HG03558 (cell line): ENCODE measurements at regions not wholly inside any gene's neighbourhood (a gene's known extent, or its start where the extent isn't known, plus 50 kb on each side); places are given as distances from the start of the nearest gene placed in this dataset.

Source experiments
- ATAC-seq: cut with Tn5 transposase; IDR thresholded peaks from one replicate; pipeline ENCODE4 v1.9.1; 2021; ENCODE audit warnings: moderate number of reproducible peaks; ENCODE audit not compliant: unreplicated experiment; ENCODE audit errors: extremely low read depth

GRCh38 chr4:13316354-13316753 is 167.8 kb downstream of the RAB28 start:
- ATAC-seq: no peak

GRCh38 chr4:13313856-13314255 is 170.3 kb downstream of the RAB28 start:
- ATAC-seq: no peak

GRCh38 chr4:13312264-13312663 is 171.9 kb downstream of the RAB28 start:
- no peak for ATAC-seq

GRCh38 chr4:13309751-13310150 is 174.4 kb downstream of the RAB28 start:
- ATAC-seq: no peak

- ATAC-seq: no peak
Measured at GRCh38 chr4:13306356-13306755, 177.8 kb downstream of the RAB28 start.

GRCh38 chr4:13302876-13303275 is 181.3 kb downstream of the RAB28 start:
- no peak for ATAC-seq

GRCh38 chr4:13299343-13299742 is 184.8 kb downstream of the RAB28 start:
- no peak for ATAC-seq

- no peak for ATAC-seq
Measured at GRCh38 chr4:13298655-13299054, 185.5 kb downstream of the RAB28 start.

- ATAC-seq: no peak
Measured at GRCh38 chr4:13296986-13297385, 187.2 kb downstream of the RAB28 start.

- no peak for ATAC-seq
Measured at GRCh38 chr4:13294961-13295605, 189.1 kb downstream of the RAB28 start.

GRCh38 chr4:13292372-13292771 is 191.8 kb downstream of the RAB28 start:
- no peak for ATAC-seq

GRCh38 chr4:13289391-13289790 is 194.7 kb downstream of the RAB28 start:
- no peak for ATAC-seq

- ATAC-seq: no peak
Measured at GRCh38 chr4:13285336-13285735, 198.8 kb downstream of the RAB28 start.

GRCh38 chr4:13284932-13285331 is 199.2 kb downstream of the RAB28 start:
- no peak for ATAC-seq

- ATAC-seq: no peak
Measured at GRCh38 chr4:13276357-13276756, 207.8 kb downstream of the RAB28 start.

GRCh38 chr4:13268703-13269102 is 215.4 kb downstream of the RAB28 start:
- no peak for ATAC-seq

GRCh38 chr4:13268165-13268564 is 216.0 kb downstream of the RAB28 start:
- no peak for ATAC-seq

- ATAC-seq: no peak
Measured at GRCh38 chr4:13267091-13267490, 217.0 kb downstream of the RAB28 start.

GRCh38 chr4:13266687-13267086 is 217.5 kb downstream of the RAB28 start:
- no peak for ATAC-seq

GRCh38 chr4:13263967-13264525 is 220.1 kb downstream of the RAB28 start:
- no peak for ATAC-seq

GRCh38 chr4:13262816-13263215 is 221.3 kb downstream of the RAB28 start:
- ATAC-seq: no peak

GRCh38 chr4:13261486-13262257 is 222.5 kb downstream of the RAB28 start:
- no peak for ATAC-seq
